ENCODE measurements at regions not wholly inside any gene's neighbourhood (a gene's known extent, or its start where the extent isn't known, plus 50 kb on each side); places are given as distances from the start of the nearest gene placed in this dataset.

GRCh38 chr7:119090851-119091250 lies 866.3 kb downstream of the ANKRD7 start:
- TF ChIP-seq GLIS3 (CRISPR knock-in tag; IDR thresholded peaks at IDR 0.05), result no peak
- TF ChIP-seq ZFP30 (CRISPR knock-in tag; IDR thresholded peaks at IDR 0.05), result no peak
- no peak for TF ChIP-seq CSRNP3 (CRISPR knock-in tag; IDR thresholded peaks at IDR 0.05)
- no peak for TF ChIP-seq CREB5 (CRISPR knock-in tag; IDR thresholded peaks at IDR 0.05; ENCODE audit: low read depth)
- TF ChIP-seq OSR1 (CRISPR knock-in tag; IDR thresholded peaks at IDR 0.05), result no peak
- TF ChIP-seq ARNTL (CRISPR knock-in tag; IDR thresholded peaks at IDR 0.05; ENCODE audit: borderline replicate concordance, low read depth), result no peak
- TF ChIP-seq PATZ1 (CRISPR knock-in tag; IDR thresholded peaks at IDR 0.05; ENCODE audit: borderline replicate concordance), result no peak

All from SK-N-SH treated with all-trans-retinoic acid at 6 μM for 48 hours (cell line).